ENCODE measurements at regions not wholly inside any gene's neighbourhood (a gene's known extent, or its start where the extent isn't known, plus 50 kb on each side); places are given as distances from the start of the nearest gene placed in this dataset.
"Not testable (repeated sequence)": the region's sequence is repeated elsewhere in the genome, so short reads cannot be mapped to it uniquely, and the experiment has no call there.

- H3K4me3 ChIP-seq (replicated peaks; ENCODE audit: low read depth, low read length), result no peak overlapping the region
- DNase-seq (ENCODE audit: low read depth), result no peak
- no peak for TF ChIP-seq CTCF (IDR thresholded peaks at IDR 0.05; ENCODE audit: low read length, missing control alignments)
These were observed 83.2 kb downstream of the RFLNA start for GRCh38 chr12:124377981-124378509.

GRCh38 chr12:124376435-124376834, 81.5 kb downstream of the RFLNA start:
- DNase-seq (ENCODE audit: low read depth), result no peak
- no peak for TF ChIP-seq CTCF (IDR thresholded peaks at IDR 0.05; ENCODE audit: low read length, missing control alignments)
- H3K4me3 ChIP-seq (replicated peaks; ENCODE audit: low read depth, low read length), result no peak overlapping the region

GRCh38 chr12:124375789-124376175, 80.9 kb downstream of the RFLNA start:
- no peak for DNase-seq (ENCODE audit: low read depth)
- no peak for TF ChIP-seq CTCF (IDR thresholded peaks at IDR 0.05; ENCODE audit: low read length, missing control alignments)
- H3K4me3 ChIP-seq (replicated peaks; ENCODE audit: low read depth, low read length), result no peak overlapping the region

- DNase-seq (ENCODE audit: low read depth), result no peak
- no peak for TF ChIP-seq CTCF (IDR thresholded peaks at IDR 0.05; ENCODE audit: low read length, missing control alignments)
- no peak overlapping the region for H3K4me3 ChIP-seq (replicated peaks; ENCODE audit: low read depth, low read length)
These were observed 80.4 kb downstream of the RFLNA start for GRCh38 chr12:124375141-124375788.

- no peak for TF ChIP-seq CTCF (IDR thresholded peaks at IDR 0.05; ENCODE audit: low read length, missing control alignments)
- no peak for DNase-seq (ENCODE audit: low read depth)
These were observed 79.7 kb downstream of the RFLNA start for GRCh38 chr12:124374567-124374966.

GRCh38 chr12:124374147-124374546, 79.3 kb downstream of the RFLNA start:
- no peak for TF ChIP-seq CTCF (IDR thresholded peaks at IDR 0.05; ENCODE audit: low read length, missing control alignments)
- DNase-seq (ENCODE audit: low read depth), result no peak
- no peak overlapping the region for H3K4me3 ChIP-seq (replicated peaks; ENCODE audit: low read depth, low read length)

More at GRCh38 chr12:124374567-124374966, 79.7 kb downstream of the RFLNA start:
- no peak overlapping the region for H3K4me3 ChIP-seq (replicated peaks; ENCODE audit: low read depth, low read length)

GRCh38 chr12:124373701-124374100, 78.8 kb downstream of the RFLNA start:
- not testable (repeated sequence) for DNase-seq (ENCODE audit: low read depth); H3K4me3 ChIP-seq (replicated peaks; ENCODE audit: low read depth, low read length)

Measured in fibroblast of pulmonary artery (primary cell).